B cell (primary cell): ENCODE measurements at regions not wholly inside any gene's neighbourhood (a gene's known extent, or its start where the extent isn't known, plus 50 kb on each side); places are given as distances from the start of the nearest gene placed in this dataset.

Experiments used
- ATAC-seq: fragments of 200-7000 bp; cut with Tn5 transposase; one replicate; pipeline ENCODE4 v1.10.0; 2021; ENCODE audit warnings: low read depth, mild to moderate bottlenecking, moderate number of reproducible peaks, moderate library complexity
- CTCF ChIA-PET: fragments of 350-600 bp; sonication (Branson Sonifier 250); formaldehyde crosslinking; loops from one replicate; lab custom pipeline; 2021; ENCODE audit warnings: antibody characterized with exemption, inconsistent platforms; lab: Charles Lee
- POLR2A ChIA-PET: fragments of 350-600 bp; sonication (Branson Sonifier 250); formaldehyde crosslinking; loops from one replicate; lab custom pipeline; 2021; ENCODE audit warnings: antibody characterized with exemption; lab: Charles Lee
- DNase-seq: peaks from one replicate; pipeline ENCODE4 v3.0.0; 2013
- H2AFZ ChIP-seq: 2 replicates; pipeline ENCODE4 v1.6.1; 2012; ENCODE audit warnings: mild to moderate bottlenecking, low read depth, low read length; ENCODE audit not compliant: insufficient read depth, poor library complexity, severe bottlenecking
- H3K27ac ChIP-seq, 2 donors: 1 replicate in 1 of 2; 2 replicates in 1 of 2; pipeline ENCODE4 v1.5.1; 2012 to 2013; ENCODE audit warnings: low read length in 2 of 2, mild to moderate bottlenecking in 2 of 2, moderate library complexity in 1 of 2
- H3K27me3 ChIP-seq, 4 experiments: fragments of 200-600 bp in 1 of 4; sonication (generic) in 1 of 4; replicated peaks in 1 of 4; 1 replicate in 2 of 4; 2 replicates in 2 of 4; pipeline versions ENCODE4 v1.6.1 to v1.7.0; 2013 to 2016; ENCODE audit warnings: low read length in 3 of 4, mild to moderate bottlenecking in 2 of 4, mixed read lengths in 1 of 4, moderate library complexity in 1 of 4; ENCODE audit not compliant: insufficient read depth in 4 of 4, control insufficient read depth in 3 of 4; ENCODE audit errors: control extremely low read depth in 1 of 4
- H3K36me3 ChIP-seq, 2 experiments: replicated peaks in 1 of 2; 1 replicate in 1 of 2; 2 replicates in 1 of 2; pipeline versions ENCODE4 v1.6.1 to v1.7.1; 2013; ENCODE audit warnings: low read length in 1 of 2; ENCODE audit not compliant: insufficient read depth in 2 of 2, control insufficient read depth in 1 of 2; ENCODE audit errors: control extremely low read depth in 1 of 2, extremely low read depth in 1 of 2
- H3K4me1 ChIP-seq, 2 donors: fragments of 200-600 bp in 1 of 2; sonication (generic) in 1 of 2; 1 replicate in 1 of 2; 2 replicates in 1 of 2; pipeline versions ENCODE4 v1.5.1 to v1.6.1; 2013 to 2017; ENCODE audit warnings: low read length in 2 of 2; ENCODE audit not compliant: control insufficient read depth in 2 of 2, insufficient read depth in 2 of 2
- H3K4me2 ChIP-seq: replicated peaks from 2 replicates; pipeline ENCODE3; 2012; ENCODE audit warnings: mild to moderate bottlenecking, low read depth, low read length; ENCODE audit not compliant: poor library complexity, severe bottlenecking
- H3K4me3 ChIP-seq, 5 experiments: fragments of 200-600 bp in 1 of 5; sonication (generic) in 1 of 5; 1 replicate in 3 of 5; 2 replicates in 2 of 5; pipeline versions ENCODE4 v1.5.1 to v1.7.0; 2011 to 2016; ENCODE audit warnings: low read length in 4 of 5, mild to moderate bottlenecking in 4 of 5, low read depth in 2 of 5, control low read depth in 1 of 5, moderate library complexity in 1 of 5; ENCODE audit not compliant: insufficient read depth in 1 of 5; ENCODE audit errors: control extremely low read depth in 1 of 5, extremely low read depth in 1 of 5
- H3K79me2 ChIP-seq: fragments of 200-600 bp; sonication (generic); one replicate; pipeline ENCODE4 v1.6.0; 2016; ENCODE audit warnings: low read length; ENCODE audit not compliant: control insufficient read depth, insufficient read depth
- H3K9ac ChIP-seq: fragments of 200-600 bp; sonication (generic); 2 replicates; pipeline ENCODE4 v1.6.1; 2017; ENCODE audit warnings: mild to moderate bottlenecking, low read length, moderate library complexity
- H3K9me3 ChIP-seq, 3 donors: one replicate each; pipeline versions ENCODE4 v1.6.1 to v1.7.1; 2013; ENCODE audit warnings: low read length in 2 of 3; ENCODE audit not compliant: control insufficient read depth in 2 of 3, insufficient read depth in 1 of 3; ENCODE audit errors: control extremely low read depth in 1 of 3
- H4K20me1 ChIP-seq: 2 replicates; pipeline ENCODE4 v1.6.0; 2012; ENCODE audit warnings: mild to moderate bottlenecking, low read length; ENCODE audit not compliant: insufficient read depth, control insufficient read depth, poor library complexity, severe bottlenecking
- H3K27ac Mint-ChIP-seq: one replicate; pipeline ENCODE4 v1.8.0; 2021; ENCODE audit warnings: mixed read lengths
- H3K27me3 Mint-ChIP-seq: one replicate; pipeline ENCODE4 v1.8.0; 2021; ENCODE audit warnings: mixed read lengths
- H3K4me1 Mint-ChIP-seq: one replicate; pipeline ENCODE4 v1.8.0; 2021; ENCODE audit warnings: mixed read lengths
- H3K4me3 Mint-ChIP-seq: one replicate; pipeline ENCODE4 v1.8.0; 2021; ENCODE audit warnings: mixed read lengths
- H3K9me3 Mint-ChIP-seq: one replicate; pipeline ENCODE4 v1.8.0; 2022; ENCODE audit warnings: mixed read lengths; ENCODE audit not compliant: insufficient read depth
- CTCF ChIP-seq: fragments of 200-600 bp; IDR thresholded peaks from one replicate; pipeline ENCODE4 v1.8.0; 2022; ENCODE audit warnings: antibody characterized with exemption, mild to moderate bottlenecking
- EZH2 ChIP-seq: IDR thresholded peaks from 2 replicates; pipeline ENCODE4 v1.6.1; 2012; ENCODE audit warnings: borderline replicate concordance, low read depth, mild to moderate bottlenecking, moderate library complexity, low read length; ENCODE audit not compliant: insufficient read depth, poor library complexity, severe bottlenecking
- WGBS: methylation state at CpG from one replicate; pipeline ENCODE4 v1.1.5; 2013; ENCODE audit warnings: missing lambda C conversion rate; ENCODE audit not compliant: insufficient coverage; 5-methylcytosine and 5-hydroxymethylcytosine counted together
- intact Hi-C: fragments of 100-400 bp; cut with micrococcal nuclease; formaldehyde crosslinking; loops from one replicate; pipeline ENCODE4 v1.10.0; 2022

DNA sequence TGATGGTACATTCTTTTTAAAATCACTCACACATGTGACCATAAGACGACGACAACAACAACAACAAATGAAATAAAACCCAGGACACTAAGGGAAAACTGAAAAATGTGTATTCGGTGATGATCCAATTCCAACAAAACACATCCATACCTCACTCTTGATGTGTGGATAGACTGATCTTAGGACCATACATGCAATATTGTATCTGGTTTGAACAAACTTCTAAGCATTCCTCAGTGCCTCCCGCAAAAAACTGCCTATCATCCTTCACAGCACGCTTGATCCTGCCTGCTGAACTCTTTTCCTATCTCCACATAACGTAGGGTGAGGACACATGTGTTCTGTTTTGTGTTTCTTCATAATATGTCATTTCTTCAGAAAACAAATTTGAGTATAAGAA is 415.2 kb downstream of the KCTD12 start:
- H3K27me3 Mint-ChIP-seq = peaks cover 6% of the 10 kb centered on the region
- Histone ChIP-seq H4K20me1 (no peaks in the 10 kb centered on the region), H3K9me3 (no peaks in the 10 kb centered on the region), H3K79me2 (no peaks in the 10 kb centered on the region), H3K4me3 (no peak overlapping the region), H3K4me1 (no peaks in the 10 kb centered on the region), H3K4me2 (no peak overlapping the region), H2AFZ (no peak overlapping the region), H3K27me3 (no peaks in the 10 kb centered on the region), H3K27ac (no peak overlapping the region), H3K36me3 (no peaks in the 10 kb centered on the region), H3K9ac (no peak overlapping the region)
- WGBS = 100% methylated on average over 2 of the region's 6 CpGs
- no peak overlapping the region for H3K27ac Mint-ChIP-seq
- TF ChIP-seq EZH2 (no peak), CTCF (no peak)
- H3K4me1 Mint-ChIP-seq = no peaks in the 10 kb centered on the region
- ATAC-seq (no peak), DNase-seq (no peak)
- ChIA-PET CTCF (interaction anchor here (2.1 to 3.7 kb wide), 2 partner anchors 433 to 775 kb away, joined by 5 to 17 read pairs; no protein-coding TSS in a partner anchor), POLR2A (no interaction called here)
- intact Hi-C loops = no loop called here
- no peak overlapping the region for H3K4me3 Mint-ChIP-seq
- H3K9me3 Mint-ChIP-seq = no peaks in the 10 kb centered on the region

GRCh38 chr13:76466043-76466442 is 420.2 kb downstream of the KCTD12 start:
- no peaks in the 10 kb centered on the region for H3K9me3 ChIP-seq
- no peaks in the 10 kb centered on the region for H4K20me1 ChIP-seq
- H3K4me3 ChIP-seq = no peak overlapping the region
- no CpG with 5 or more reads among the region's 1 CpG for WGBS
- no peaks in the 10 kb centered on the region for H3K36me3 ChIP-seq
- Mint-ChIP-seq H3K9me3 (no peaks in the 10 kb centered on the region), H3K27me3 (peaks cover 9% of the 10 kb centered on the region), H3K4me1 (no peaks in the 10 kb centered on the region), H3K4me3 (no peak overlapping the region), H3K27ac (no peak overlapping the region)
- H3K4me1 ChIP-seq = no peaks in the 10 kb centered on the region
- CTCF ChIA-PET = no interaction called here
- ATAC-seq = no peak
- no peak for DNase-seq
- H3K27me3 ChIP-seq = no peaks in the 10 kb centered on the region
- H3K27ac ChIP-seq = no peak overlapping the region
- POLR2A ChIA-PET = no interaction called here
- no peak for TF ChIP-seq CTCF
- no peak for TF ChIP-seq EZH2
- no peak overlapping the region for H3K9ac ChIP-seq
- no peak overlapping the region for H2AFZ ChIP-seq
- H3K4me2 ChIP-seq = no peak overlapping the region
- intact Hi-C loops = no loop called here
- H3K79me2 ChIP-seq = no peaks in the 10 kb centered on the region
